Liver (tissue), 8 donors: ENCODE measurements at regions not wholly inside any gene's neighbourhood (a gene's known extent, or its start where the extent isn't known, plus 50 kb on each side); places are given as distances from the start of the nearest gene placed in this dataset.
A peak's percentile ranks its signal among the peaks of the same experiment; 100 is the strongest.

ENCODE experiments used
- DNase-seq: peaks from one replicate; pipeline ENCODE4 v3.0.0-alpha.2; 2017; ENCODE audit warnings: low spot score
- H3K27ac ChIP-seq, 2 donors: one replicate each; pipeline ENCODE4 v1.7.0; 2013; ENCODE audit warnings: inconsistent platforms in 2 of 2, low read length in 2 of 2, control low read depth in 1 of 2, low read depth in 1 of 2, mild to moderate bottlenecking in 1 of 2
- H3K27me3 ChIP-seq, 4 donors: one replicate each; pipeline versions ENCODE4 v1.6.1 to v1.7.0; 2013; ENCODE audit warnings: low read length in 3 of 4, inconsistent platforms in 1 of 4, mild to moderate bottlenecking in 1 of 4, moderate library complexity in 1 of 4; ENCODE audit not compliant: control insufficient read depth in 4 of 4, insufficient read depth in 4 of 4
- H3K36me3 ChIP-seq, 4 donors: one replicate each; pipeline versions ENCODE4 v1.6.1 to v1.7.0; 2013; ENCODE audit warnings: low read length in 3 of 4, mild to moderate bottlenecking in 3 of 4, low read depth in 1 of 4, moderate library complexity in 1 of 4; ENCODE audit not compliant: control insufficient read depth in 4 of 4, insufficient read depth in 3 of 4
- H3K4me1 ChIP-seq, 4 donors: one replicate each; pipeline versions ENCODE4 v1.6.1 to v1.7.0; 2013; ENCODE audit warnings: low read length in 3 of 4, mild to moderate bottlenecking in 3 of 4, moderate library complexity in 1 of 4; ENCODE audit not compliant: control insufficient read depth in 4 of 4, insufficient read depth in 4 of 4
- H3K4me3 ChIP-seq, 3 donors: one replicate each; pipeline versions ENCODE4 v1.6.1 to v1.7.0; 2013; ENCODE audit warnings: low read length in 3 of 3, control low read depth in 1 of 3, low read depth in 1 of 3, mild to moderate bottlenecking in 1 of 3
- H3K9ac ChIP-seq, 2 donors: one replicate each; pipeline ENCODE4 v1.7.0; 2013; ENCODE audit warnings: low read length in 2 of 2, mild to moderate bottlenecking in 2 of 2, moderate library complexity in 2 of 2, control low read depth in 1 of 2, low read depth in 1 of 2
- H3K9me3 ChIP-seq, 4 donors: one replicate each; pipeline versions ENCODE4 v1.6.1 to v1.7.0; 2013; ENCODE audit warnings: low read length in 3 of 4; ENCODE audit not compliant: control insufficient read depth in 4 of 4
- EGR1 ChIP-seq, 2 donors: IDR thresholded peaks; 2 replicates each; pipeline ENCODE4 v1.6.1; 2016 to 2018; ENCODE audit warnings: antibody characterized with exemption in 2 of 2, low read depth in 2 of 2
- FOXA1 ChIP-seq: IDR thresholded peaks from 2 replicates; pipeline ENCODE4 v1.6.1; 2016; ENCODE audit warnings: antibody characterized with exemption
- FOXA2 ChIP-seq: IDR thresholded peaks from 2 replicates; pipeline ENCODE4 v1.6.1; 2016; ENCODE audit warnings: antibody characterized with exemption
- HNF4A ChIP-seq, 2 donors: conservative IDR thresholded peaks; 2 replicates each; pipeline ENCODE4 v1.6.1; 2016; ENCODE audit warnings: antibody characterized with exemption in 2 of 2, mild to moderate bottlenecking in 2 of 2
- JUND ChIP-seq, 2 donors: IDR thresholded peaks; 2 replicates each; pipeline ENCODE4 v1.6.1; 2016; ENCODE audit warnings: antibody characterized with exemption in 2 of 2
- NR2F2 ChIP-seq: IDR thresholded peaks from 2 replicates; pipeline ENCODE4 v1.6.1; 2016; ENCODE audit warnings: antibody characterized with exemption
- RAD21 ChIP-seq, 2 donors: IDR thresholded peaks; 2 replicates each; pipeline ENCODE4 v1.6.1; 2016; ENCODE audit warnings: antibody characterized with exemption in 2 of 2, mild to moderate bottlenecking in 2 of 2
- RXRA ChIP-seq, 2 donors: IDR thresholded peaks; 2 replicates each; pipeline ENCODE4 v1.6.1; 2017 to 2018; ENCODE audit warnings: antibody characterized with exemption in 2 of 2, mild to moderate bottlenecking in 1 of 2
- SP1 ChIP-seq: IDR thresholded peaks from 2 replicates; pipeline ENCODE4 v1.6.1; 2018; ENCODE audit warnings: antibody characterized with exemption, mild to moderate bottlenecking
- TAF1 ChIP-seq: conservative IDR thresholded peaks from 2 replicates; pipeline ENCODE4 v1.6.1; 2016; ENCODE audit warnings: antibody characterized with exemption, mild to moderate bottlenecking
- YY1 ChIP-seq: IDR thresholded peaks from 2 replicates; pipeline ENCODE4 v1.6.1; 2016; ENCODE audit warnings: antibody characterized with exemption, mild to moderate bottlenecking
- WGBS: extraction: QIAGEN DNeasy Blood & Tissue Kit; methylation state at CpG from one replicate; pipeline ENCODE4 v1.1.7; 2013; 5-methylcytosine and 5-hydroxymethylcytosine counted together
- TF ChIP-seq, protein P1 (sequence below): IDR thresholded peaks from 2 replicates; pipeline ENCODE4 v1.6.1; 2016; ENCODE audit warnings: antibody characterized with exemption, mild to moderate bottlenecking
- TF ChIP-seq, protein P2 (sequence below): fragments of 150-350 bp; IDR thresholded peaks from 2 replicates; pipeline ENCODE4 v1.5.1; 2017; ENCODE audit warnings: improper control_type of control experiment, low read depth, low read length; ENCODE audit not compliant: missing input control
- TF ChIP-seq, protein P3 (sequence below): IDR thresholded peaks from 2 replicates; pipeline ENCODE4 v1.6.1; 2016; ENCODE audit warnings: antibody characterized with exemption
- TF ChIP-seq, protein P4 (sequence below): IDR thresholded peaks from 2 replicates; pipeline ENCODE4 v1.6.1; 2016; ENCODE audit warnings: antibody characterized with exemption
- TF ChIP-seq, protein P5 (sequence below): IDR thresholded peaks from 2 replicates; pipeline ENCODE4 v1.6.1; 2016; ENCODE audit warnings: antibody characterized with exemption
- donor health status: healthy.
- donor health status: healthy.
- donor health status: healthy.
- donor health status: healthy.
- donor health status: healthy.

DNA sequence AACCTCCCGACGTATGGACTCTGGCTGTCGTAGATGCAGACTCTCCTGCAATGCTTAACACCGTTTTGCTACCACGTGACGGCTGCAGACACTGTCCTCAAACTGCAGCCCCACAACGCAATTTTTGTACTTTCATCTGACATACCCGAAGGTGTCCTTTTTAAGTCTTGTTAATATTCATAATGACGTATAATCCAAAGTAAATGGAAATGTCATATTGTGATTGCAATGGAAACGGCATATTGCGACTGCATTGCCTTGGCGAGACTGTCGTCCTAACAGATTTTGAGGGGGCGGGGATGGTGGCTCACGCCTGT lies 79.3 kb upstream of the TBC1D3K start (continued):
- TF ChIP-seq, protein P1, sequence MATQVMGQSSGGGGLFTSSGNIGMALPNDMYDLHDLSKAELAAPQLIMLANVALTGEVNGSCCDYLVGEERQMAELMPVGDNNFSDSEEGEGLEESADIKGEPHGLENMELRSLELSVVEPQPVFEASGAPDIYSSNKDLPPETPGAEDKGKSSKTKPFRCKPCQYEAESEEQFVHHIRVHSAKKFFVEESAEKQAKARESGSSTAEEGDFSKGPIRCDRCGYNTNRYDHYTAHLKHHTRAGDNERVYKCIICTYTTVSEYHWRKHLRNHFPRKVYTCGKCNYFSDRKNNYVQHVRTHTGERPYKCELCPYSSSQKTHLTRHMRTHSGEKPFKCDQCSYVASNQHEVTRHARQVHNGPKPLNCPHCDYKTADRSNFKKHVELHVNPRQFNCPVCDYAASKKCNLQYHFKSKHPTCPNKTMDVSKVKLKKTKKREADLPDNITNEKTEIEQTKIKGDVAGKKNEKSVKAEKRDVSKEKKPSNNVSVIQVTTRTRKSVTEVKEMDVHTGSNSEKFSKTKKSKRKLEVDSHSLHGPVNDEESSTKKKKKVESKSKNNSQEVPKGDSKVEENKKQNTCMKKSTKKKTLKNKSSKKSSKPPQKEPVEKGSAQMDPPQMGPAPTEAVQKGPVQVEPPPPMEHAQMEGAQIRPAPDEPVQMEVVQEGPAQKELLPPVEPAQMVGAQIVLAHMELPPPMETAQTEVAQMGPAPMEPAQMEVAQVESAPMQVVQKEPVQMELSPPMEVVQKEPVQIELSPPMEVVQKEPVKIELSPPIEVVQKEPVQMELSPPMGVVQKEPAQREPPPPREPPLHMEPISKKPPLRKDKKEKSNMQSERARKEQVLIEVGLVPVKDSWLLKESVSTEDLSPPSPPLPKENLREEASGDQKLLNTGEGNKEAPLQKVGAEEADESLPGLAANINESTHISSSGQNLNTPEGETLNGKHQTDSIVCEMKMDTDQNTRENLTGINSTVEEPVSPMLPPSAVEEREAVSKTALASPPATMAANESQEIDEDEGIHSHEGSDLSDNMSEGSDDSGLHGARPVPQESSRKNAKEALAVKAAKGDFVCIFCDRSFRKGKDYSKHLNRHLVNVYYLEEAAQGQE: no peak

DNA sequence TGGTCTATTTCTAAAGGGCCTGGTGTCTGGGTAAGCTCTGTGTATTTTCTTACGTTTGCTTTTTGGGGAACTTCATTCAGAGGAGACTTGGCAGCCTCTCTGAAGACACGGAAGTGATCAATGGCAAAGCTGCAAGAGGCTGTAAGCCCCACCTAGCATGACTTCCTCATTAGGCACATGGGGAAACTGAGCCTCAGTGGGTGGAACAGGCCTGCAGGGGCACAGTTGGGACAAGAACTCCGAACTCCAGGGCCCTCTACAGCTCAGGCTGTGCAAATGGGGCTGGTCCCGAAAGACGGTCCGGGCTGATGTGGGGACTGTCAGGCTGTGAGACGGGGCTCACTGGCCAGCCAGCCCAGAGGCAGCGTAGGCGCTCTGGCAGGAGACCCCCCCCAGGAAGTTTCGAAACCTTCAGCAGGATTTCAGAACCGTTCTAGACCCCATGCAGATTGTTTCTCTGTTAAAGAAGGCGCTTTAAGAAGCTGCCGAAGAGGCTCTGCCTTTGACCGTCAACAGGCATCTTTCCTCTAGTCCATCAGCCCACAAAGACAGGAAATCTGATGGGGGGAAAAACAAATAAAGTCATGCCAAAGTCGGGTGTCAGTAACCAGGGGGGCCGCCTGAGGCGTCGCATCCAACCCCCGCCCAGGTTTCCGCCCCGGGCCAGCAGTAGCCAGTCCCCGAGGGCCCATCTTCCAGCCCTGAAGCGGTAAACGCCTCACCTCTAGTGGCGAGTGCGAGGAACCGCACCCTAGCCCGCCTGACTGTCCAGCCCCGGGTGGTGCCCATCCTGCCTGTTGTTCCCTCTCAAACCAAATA lies 79.8 kb upstream of the TBC1D3K start:
- Histone ChIP-seq H3K9me3 (no peaks in the 10 kb centered on the region), H3K9ac (no peak overlapping the region), H3K4me3 (no peak overlapping the region), H3K27ac (no peak overlapping the region), H3K27me3 (no peaks in the 10 kb centered on the region), H3K36me3 (no peaks in the 10 kb centered on the region), H3K4me1 (peaks cover 0 to 3% (median 1%) of the 10 kb centered on the region in 4 donors)
- peak; percentile 63 to 75 for TF ChIP-seq RAD21 (IDR thresholded peaks at IDR 0.05)
- TF ChIP-seq, protein P2, sequence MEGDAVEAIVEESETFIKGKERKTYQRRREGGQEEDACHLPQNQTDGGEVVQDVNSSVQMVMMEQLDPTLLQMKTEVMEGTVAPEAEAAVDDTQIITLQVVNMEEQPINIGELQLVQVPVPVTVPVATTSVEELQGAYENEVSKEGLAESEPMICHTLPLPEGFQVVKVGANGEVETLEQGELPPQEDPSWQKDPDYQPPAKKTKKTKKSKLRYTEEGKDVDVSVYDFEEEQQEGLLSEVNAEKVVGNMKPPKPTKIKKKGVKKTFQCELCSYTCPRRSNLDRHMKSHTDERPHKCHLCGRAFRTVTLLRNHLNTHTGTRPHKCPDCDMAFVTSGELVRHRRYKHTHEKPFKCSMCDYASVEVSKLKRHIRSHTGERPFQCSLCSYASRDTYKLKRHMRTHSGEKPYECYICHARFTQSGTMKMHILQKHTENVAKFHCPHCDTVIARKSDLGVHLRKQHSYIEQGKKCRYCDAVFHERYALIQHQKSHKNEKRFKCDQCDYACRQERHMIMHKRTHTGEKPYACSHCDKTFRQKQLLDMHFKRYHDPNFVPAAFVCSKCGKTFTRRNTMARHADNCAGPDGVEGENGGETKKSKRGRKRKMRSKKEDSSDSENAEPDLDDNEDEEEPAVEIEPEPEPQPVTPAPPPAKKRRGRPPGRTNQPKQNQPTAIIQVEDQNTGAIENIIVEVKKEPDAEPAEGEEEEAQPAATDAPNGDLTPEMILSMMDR: peak; percentile 74
- TF ChIP-seq, protein P3, sequence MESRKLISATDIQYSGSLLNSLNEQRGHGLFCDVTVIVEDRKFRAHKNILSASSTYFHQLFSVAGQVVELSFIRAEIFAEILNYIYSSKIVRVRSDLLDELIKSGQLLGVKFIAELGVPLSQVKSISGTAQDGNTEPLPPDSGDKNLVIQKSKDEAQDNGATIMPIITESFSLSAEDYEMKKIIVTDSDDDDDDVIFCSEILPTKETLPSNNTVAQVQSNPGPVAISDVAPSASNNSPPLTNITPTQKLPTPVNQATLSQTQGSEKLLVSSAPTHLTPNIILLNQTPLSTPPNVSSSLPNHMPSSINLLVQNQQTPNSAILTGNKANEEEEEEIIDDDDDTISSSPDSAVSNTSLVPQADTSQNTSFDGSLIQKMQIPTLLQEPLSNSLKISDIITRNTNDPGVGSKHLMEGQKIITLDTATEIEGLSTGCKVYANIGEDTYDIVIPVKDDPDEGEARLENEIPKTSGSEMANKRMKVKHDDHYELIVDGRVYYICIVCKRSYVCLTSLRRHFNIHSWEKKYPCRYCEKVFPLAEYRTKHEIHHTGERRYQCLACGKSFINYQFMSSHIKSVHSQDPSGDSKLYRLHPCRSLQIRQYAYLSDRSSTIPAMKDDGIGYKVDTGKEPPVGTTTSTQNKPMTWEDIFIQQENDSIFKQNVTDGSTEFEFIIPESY: no peak
- TF ChIP-seq HNF4A (conservative IDR thresholded peaks at IDR 0.05): no peak
- 30% methylated on average over 29 of the region's 29 CpGs for WGBS
- peak; percentile 48 for DNase-seq

DNA sequence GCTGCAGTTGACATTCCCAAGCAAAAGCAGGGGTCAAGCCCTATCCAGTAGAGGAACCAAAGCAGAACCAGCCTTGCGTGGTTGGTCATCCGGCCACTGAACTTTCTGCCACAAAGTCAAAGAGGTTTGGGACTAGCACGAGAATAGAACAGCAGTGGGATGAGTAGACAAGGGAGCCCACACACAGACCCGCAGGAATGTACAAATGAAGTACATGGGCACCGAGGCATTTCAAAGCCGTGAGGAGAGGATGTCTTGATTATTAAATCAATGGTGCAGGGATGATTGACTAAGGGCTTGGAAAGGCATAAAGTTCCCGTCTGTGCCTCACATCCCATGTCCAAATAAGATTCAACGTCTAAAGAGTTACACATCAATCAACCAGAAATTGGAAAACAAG lies 81.8 kb upstream of the TBC1D3K start:
- H3K4me3 ChIP-seq: no peak overlapping the region
- no peaks in the 10 kb centered on the region for H3K36me3 ChIP-seq
- DNase-seq: no peak
- peaks cover 0 to 3% (median 1%) of the 10 kb centered on the region in 4 donors for H3K4me1 ChIP-seq
- no peak overlapping the region for H3K27ac ChIP-seq
- H3K9ac ChIP-seq: no peak overlapping the region
- no peaks in the 10 kb centered on the region for H3K27me3 ChIP-seq
- no peaks in the 10 kb centered on the region for H3K9me3 ChIP-seq
- WGBS: 87% methylated on average over 8 of the region's 8 CpGs
- TF ChIP-seq RAD21 (IDR thresholded peaks at IDR 0.05) (no peak), FOXA2 (no peak), FOXA1 (no peak), YY1 (no peak), TAF1 (no peak), JUND (IDR thresholded peaks at IDR 0.05) (no peak), NR2F2 (no peak), EGR1 (IDR thresholded peaks at IDR 0.05; ENCODE audit: low read depth in 2 of 2) (no peak), SP1 (no peak), RXRA (IDR thresholded peaks at IDR 0.05) (no peak)
- TF ChIP-seq, protein P4, sequence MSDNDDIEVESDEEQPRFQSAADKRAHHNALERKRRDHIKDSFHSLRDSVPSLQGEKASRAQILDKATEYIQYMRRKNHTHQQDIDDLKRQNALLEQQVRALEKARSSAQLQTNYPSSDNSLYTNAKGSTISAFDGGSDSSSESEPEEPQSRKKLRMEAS: no peak
- TF ChIP-seq, protein P2: no peak
- TF ChIP-seq, protein P1: no peak
- TF ChIP-seq, protein P5, sequence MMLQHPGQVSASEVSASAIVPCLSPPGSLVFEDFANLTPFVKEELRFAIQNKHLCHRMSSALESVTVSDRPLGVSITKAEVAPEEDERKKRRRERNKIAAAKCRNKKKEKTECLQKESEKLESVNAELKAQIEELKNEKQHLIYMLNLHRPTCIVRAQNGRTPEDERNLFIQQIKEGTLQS: no peak
